IMR-90 (cell line): ENCODE measurements at regions not wholly inside any gene's neighbourhood (a gene's known extent, or its start where the extent isn't known, plus 50 kb on each side); places are given as distances from the start of the nearest gene placed in this dataset.

Source experiments
- ATAC-seq: fragments of 200-7000 bp; cut with Tn5 transposase; 2 replicates; pipeline ENCODE4 v1.9.1; 2020; ENCODE audit warnings: low read depth, mild to moderate bottlenecking, moderate library complexity
- BruUV-seq: library from RNA; stranded (reverse); fragments of 400-500 nt; replicated peaks from 2 replicates; lab custom pipeline; 2021; lab: Mats Ljungman, UMichigan
- CTCF ChIA-PET: fragments of 300-600 bp; formaldehyde crosslinking; extraction: SDS; loops from one replicate; lab custom pipeline; 2021; ENCODE audit warnings: antibody characterized with exemption; lab: Yijun Ruan, JAX
- POLR2A ChIA-PET: fragments of 300-600 bp; sonication (Branson Sonifier 250); formaldehyde crosslinking; loops from one replicate; lab custom pipeline; 2022; ENCODE audit warnings: antibody characterized with exemption; ENCODE audit not compliant: unreplicated experiment; lab: Charles Lee
- DNase-seq: peaks from one replicate; pipeline ENCODE4 v3.0.0; 2013
- H2AFZ ChIP-seq: replicated peaks from 2 replicates; pipeline ENCODE3; 2013; ENCODE audit warnings: low read length, mild to moderate bottlenecking; ENCODE audit not compliant: poor library complexity
- H2AK5ac ChIP-seq: 2 replicates; pipeline ENCODE4 v1.6.1; 2013; ENCODE audit warnings: low read depth, low read length, inconsistent platforms
- H2AK9ac ChIP-seq: replicated peaks from 2 replicates; pipeline ENCODE3; 2013; ENCODE audit warnings: mild to moderate bottlenecking, low read depth, low read length, moderate library complexity; ENCODE audit not compliant: poor library complexity
- H2BK120ac ChIP-seq: 2 replicates; pipeline ENCODE4 v1.6.1; 2013; ENCODE audit warnings: low read depth, low read length, inconsistent platforms
- H2BK15ac ChIP-seq: 3 replicates; pipeline ENCODE4 v1.6.1; 2013; ENCODE audit warnings: low read depth, low read length, inconsistent platforms
- H2BK20ac ChIP-seq: 2 replicates; pipeline ENCODE4 v1.6.1; 2013; ENCODE audit warnings: low read depth, mild to moderate bottlenecking, inconsistent platforms, low read length, moderate library complexity
- H2BK5ac ChIP-seq: 2 replicates; pipeline ENCODE4 v1.6.1; 2013; ENCODE audit warnings: mild to moderate bottlenecking, low read depth, low read length, inconsistent platforms; ENCODE audit not compliant: poor library complexity, severe bottlenecking
- H3K14ac ChIP-seq: replicated peaks from 2 replicates; pipeline ENCODE4 v1.6.1; 2013; ENCODE audit warnings: low read depth, low read length, inconsistent platforms
- H3K18ac ChIP-seq: 2 replicates; pipeline ENCODE4 v1.6.1; 2013; ENCODE audit warnings: low read depth, low read length, control low read depth
- H3K23ac ChIP-seq: 2 replicates; pipeline ENCODE4 v1.6.1; 2013; ENCODE audit warnings: low read depth, low read length, inconsistent platforms
- H3K27ac ChIP-seq: 2 replicates; pipeline ENCODE4 v1.5.1; 2013; ENCODE audit warnings: mild to moderate bottlenecking, control low read depth, low read length; ENCODE audit not compliant: insufficient read depth
- H3K27me3 ChIP-seq: 2 replicates; pipeline ENCODE4 v1.6.1; 2013; ENCODE audit warnings: low read length; ENCODE audit not compliant: control insufficient read depth, insufficient read depth
- H3K36me3 ChIP-seq: 2 replicates; pipeline ENCODE4 v1.6.1; 2013; ENCODE audit warnings: low read length, mixed read lengths; ENCODE audit not compliant: control insufficient read depth, insufficient read depth
- H3K4ac ChIP-seq: 2 replicates; pipeline ENCODE4 v1.6.1; 2013; ENCODE audit warnings: low read depth, low read length, inconsistent platforms
- H3K4me1 ChIP-seq: 2 replicates; pipeline ENCODE4 v1.6.1; 2013; ENCODE audit warnings: low read length, mixed read lengths; ENCODE audit not compliant: control insufficient read depth, insufficient read depth
- H3K4me2 ChIP-seq: 2 replicates; pipeline ENCODE4 v1.6.1; 2013; ENCODE audit warnings: low read depth, mild to moderate bottlenecking, control low read depth, low read length, moderate library complexity
- H3K4me3 ChIP-seq: 2 replicates; pipeline ENCODE4 v1.5.1; 2013; ENCODE audit warnings: low read depth, mild to moderate bottlenecking, control low read depth, low read length, moderate library complexity; ENCODE audit not compliant: insufficient read depth
- H3K56ac ChIP-seq: 2 replicates; pipeline ENCODE4 v1.6.1; 2013; ENCODE audit warnings: low read length, inconsistent platforms; ENCODE audit not compliant: insufficient read depth; ENCODE audit errors: extremely low read depth
- H3K79me1 ChIP-seq, 2 experiments: 2 replicates each; pipeline ENCODE4 v1.6.1; 2013; ENCODE audit warnings: low read length in 2 of 2, inconsistent platforms in 1 of 2, low read depth in 1 of 2
- H3K9ac ChIP-seq: 2 replicates; pipeline ENCODE4 v1.6.1; 2013; ENCODE audit warnings: low read depth, low read length, control low read depth
- H3K9me1 ChIP-seq: 2 replicates; pipeline ENCODE4 v1.6.1; 2013; ENCODE audit warnings: low read length, inconsistent platforms; ENCODE audit not compliant: insufficient read depth
- H3K9me3 ChIP-seq: 2 replicates; pipeline ENCODE4 v1.6.1; 2013; ENCODE audit warnings: low read length; ENCODE audit not compliant: control insufficient read depth, insufficient read depth
- H4K20me1 ChIP-seq: 2 replicates; pipeline ENCODE4 v1.6.1; 2013; ENCODE audit warnings: low read length, inconsistent platforms; ENCODE audit not compliant: insufficient read depth
- H4K5ac ChIP-seq: 2 replicates; pipeline ENCODE4 v1.6.1; 2013; ENCODE audit warnings: mild to moderate bottlenecking, low read depth, low read length, control low read depth
- H4K8ac ChIP-seq, 2 experiments: 2 replicates each; pipeline ENCODE4 v1.6.1; 2013; ENCODE audit warnings: low read depth in 2 of 2, low read length in 2 of 2, control low read depth in 1 of 2, inconsistent platforms in 1 of 2
- H4K91ac ChIP-seq: 2 replicates; pipeline ENCODE4 v1.6.1; 2013; ENCODE audit warnings: low read depth, low read length, inconsistent platforms; ENCODE audit not compliant: insufficient read depth
- BHLHE40 ChIP-seq: fragments of 150-350 bp; IDR thresholded peaks from 2 replicates; pipeline ENCODE4 v1.6.1; 2016; ENCODE audit warnings: mild to moderate bottlenecking, low read depth, low read length
- CEBPB ChIP-seq: IDR thresholded peaks from 2 replicates; pipeline ENCODE4 v1.6.1; 2012; ENCODE audit warnings: low read depth, low read length, improper control_type of control experiment
- CHD1 ChIP-seq: IDR thresholded peaks from 2 replicates; pipeline ENCODE4 v1.6.1; 2012; ENCODE audit warnings: low read depth, low read length, improper control_type of control experiment
- ELK1 ChIP-seq: fragments of 150-350 bp; IDR thresholded peaks from 2 replicates; pipeline ENCODE4 v1.6.1; 2016; ENCODE audit warnings: low read depth, mild to moderate bottlenecking, low read length, moderate library complexity, borderline replicate concordance
- FOS ChIP-seq: fragments of 150-350 bp; IDR thresholded peaks from 2 replicates; pipeline ENCODE4 v1.6.1; 2016; ENCODE audit warnings: low read depth, low read length
- MAFK ChIP-seq: IDR thresholded peaks from 2 replicates; pipeline ENCODE4 v1.6.1; 2012; ENCODE audit warnings: low read depth, low read length, improper control_type of control experiment
- MAZ ChIP-seq: IDR thresholded peaks from 2 replicates; pipeline ENCODE4 v1.6.1; 2012; ENCODE audit warnings: low read depth, mild to moderate bottlenecking, low read length, improper control_type of control experiment, moderate library complexity, borderline replicate concordance
- MXI1 ChIP-seq: IDR thresholded peaks from 2 replicates; pipeline ENCODE4 v1.6.1; 2012; ENCODE audit warnings: low read depth, mild to moderate bottlenecking, low read length, moderate library complexity, borderline replicate concordance
- NFE2L2 ChIP-seq: fragments of 150-350 bp; IDR thresholded peaks from 2 replicates; pipeline ENCODE4 v1.6.1; 2016; ENCODE audit warnings: low read depth, mild to moderate bottlenecking, low read length
- POLR2A ChIP-seq: IDR thresholded peaks from 2 replicates; pipeline ENCODE4 v1.6.1; 2012; ENCODE audit warnings: mild to moderate bottlenecking, low read depth, low read length
- RAD21 ChIP-seq: IDR thresholded peaks from 2 replicates; pipeline ENCODE4 v1.6.1; 2012; ENCODE audit warnings: low read length, improper control_type of control experiment
- RCOR1 ChIP-seq: IDR thresholded peaks from 2 replicates; pipeline ENCODE4 v1.6.1; 2012; ENCODE audit warnings: mild to moderate bottlenecking, low read length, improper control_type of control experiment; ENCODE audit not compliant: insufficient replicate concordance
- RFX5 ChIP-seq: IDR thresholded peaks from 2 replicates; pipeline ENCODE4 v1.8.0; 2012; ENCODE audit warnings: low read depth, mild to moderate bottlenecking, low read length, moderate library complexity
- SMC3 ChIP-seq: fragments of 150-350 bp; IDR thresholded peaks from 2 replicates; pipeline ENCODE4 v1.6.1; 2016; ENCODE audit warnings: low read depth, mild to moderate bottlenecking, antibody characterized with exemption, low read length, moderate library complexity
- USF2 ChIP-seq: fragments of 150-350 bp; IDR thresholded peaks from 2 replicates; pipeline ENCODE4 v1.6.1; 2017; ENCODE audit warnings: mild to moderate bottlenecking, antibody characterized with exemption, low read length, low read depth
- WGBS, 2 experiments: methylation state at CpG; one replicate each; pipeline versions ENCODE4 v1.1.5 to v1.1.7; 2013; ENCODE audit warnings: missing lambda C conversion rate in 2 of 2; ENCODE audit not compliant: insufficient read length in 1 of 2; ENCODE audit errors: extremely low coverage in 2 of 2; 5-methylcytosine and 5-hydroxymethylcytosine counted together
- dilution Hi-C: fragments of 300-500 bp; cut with HindIII; formaldehyde crosslinking; loops from one replicate; pipeline ENCODE4 v1.14.3; 2018; ENCODE audit warnings: low sequenced_read_pairs; ENCODE audit not compliant: unreplicated experiment
- in situ Hi-C: fragments of 300-500 bp; cut with MboI; formaldehyde crosslinking; loops from 3 replicates; pipeline ENCODE4 v1.14.3; 2019; ENCODE audit warnings: low sequenced_read_pairs, inconsistent platforms, mixed read lengths
- intact Hi-C: fragments of 100-400 bp; cut with micrococcal nuclease; formaldehyde crosslinking; loops from 2 replicates; pipeline ENCODE4 v1.10.0; 2022
- TF ChIP-seq, protein P1 (sequence below): conservative IDR thresholded peaks from 2 replicates; pipeline ENCODE4 v1.5.1; 2012; ENCODE audit warnings: mild to moderate bottlenecking, low read depth, low read length, improper control_type of control experiment

GRCh38 chr12:92027243-92027642, 118.4 kb downstream of the BTG1 start:
- Histone ChIP-seq H3K4ac (no peak overlapping the region), H2BK15ac (no peak overlapping the region; the same call in 2 of the 3 replicates), H2BK20ac (no peak overlapping the region), H3K4me1 (no peaks in the 10 kb centered on the region; the same call in 1 of the 2 replicates), H3K27ac (no peak overlapping the region), H4K5ac (no peak overlapping the region), H3K23ac (no peak overlapping the region), H3K56ac (no peak overlapping the region), H2AK5ac (no peak overlapping the region), H3K27me3 (no peaks in the 10 kb centered on the region), H2BK120ac (no peak overlapping the region), H3K18ac (no peak overlapping the region), H3K79me1 (no peaks in the 10 kb centered on the region), H3K4me2 (no peak overlapping the region), H2AK9ac (no peak overlapping the region), H4K91ac (no peak overlapping the region), H2BK5ac (no peak overlapping the region), H4K8ac (no peak overlapping the region), H3K4me3 (no peak overlapping the region), H3K9me3 (no peaks in the 10 kb centered on the region), H2AFZ (no peak overlapping the region), H3K9me1 (no peaks in the 10 kb centered on the region), H3K36me3 (no peaks in the 10 kb centered on the region), H4K20me1 (no peaks in the 10 kb centered on the region), H3K9ac (no peak overlapping the region), H3K14ac (no peak overlapping the region)
- no peak for TF ChIP-seq POLR2A
- TF ChIP-seq, protein P1, sequence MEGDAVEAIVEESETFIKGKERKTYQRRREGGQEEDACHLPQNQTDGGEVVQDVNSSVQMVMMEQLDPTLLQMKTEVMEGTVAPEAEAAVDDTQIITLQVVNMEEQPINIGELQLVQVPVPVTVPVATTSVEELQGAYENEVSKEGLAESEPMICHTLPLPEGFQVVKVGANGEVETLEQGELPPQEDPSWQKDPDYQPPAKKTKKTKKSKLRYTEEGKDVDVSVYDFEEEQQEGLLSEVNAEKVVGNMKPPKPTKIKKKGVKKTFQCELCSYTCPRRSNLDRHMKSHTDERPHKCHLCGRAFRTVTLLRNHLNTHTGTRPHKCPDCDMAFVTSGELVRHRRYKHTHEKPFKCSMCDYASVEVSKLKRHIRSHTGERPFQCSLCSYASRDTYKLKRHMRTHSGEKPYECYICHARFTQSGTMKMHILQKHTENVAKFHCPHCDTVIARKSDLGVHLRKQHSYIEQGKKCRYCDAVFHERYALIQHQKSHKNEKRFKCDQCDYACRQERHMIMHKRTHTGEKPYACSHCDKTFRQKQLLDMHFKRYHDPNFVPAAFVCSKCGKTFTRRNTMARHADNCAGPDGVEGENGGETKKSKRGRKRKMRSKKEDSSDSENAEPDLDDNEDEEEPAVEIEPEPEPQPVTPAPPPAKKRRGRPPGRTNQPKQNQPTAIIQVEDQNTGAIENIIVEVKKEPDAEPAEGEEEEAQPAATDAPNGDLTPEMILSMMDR: no peak
- TF ChIP-seq ELK1: no peak
- no peak for TF ChIP-seq SMC3
- TF ChIP-seq USF2: no peak
- TF ChIP-seq RFX5: no peak
- TF ChIP-seq NFE2L2: no peak
- no peak for TF ChIP-seq MAZ
- TF ChIP-seq RCOR1: no peak
- TF ChIP-seq BHLHE40: no peak
- no peak for TF ChIP-seq MAFK
- no peak for TF ChIP-seq CEBPB
- TF ChIP-seq RAD21: no peak
- no peak for TF ChIP-seq FOS
- TF ChIP-seq MXI1: no peak
- TF ChIP-seq CHD1: no peak
- in situ Hi-C loops: no loop called here
- no TSS peak for BruUV-seq
- ATAC-seq: no peak
- dilution Hi-C loops: no loop called here
- WGBS, 2 experiments: 100% methylated on average over 1 of the region's 2 CpGs; no CpG with 5 or more reads in 1 of the 2 experiments
- intact Hi-C loops: no loop called here
- CTCF ChIA-PET: no interaction called here
- no peak for DNase-seq
- POLR2A ChIA-PET: no interaction called here
